Upper lobe of right lung (tissue), 1 donor: ENCODE measurements at regions not wholly inside any gene's neighbourhood (a gene's known extent, or its start where the extent isn't known, plus 50 kb on each side); places are given as distances from the start of the nearest gene placed in this dataset.

Source experiments
- ATAC-seq: fragments of 200-7000 bp; cut with Tn5 transposase; one replicate; pipeline ENCODE4 v1.9.1; 2020; ENCODE audit warnings: mild to moderate bottlenecking, moderate library complexity
- DNase-seq: peaks from one replicate; pipeline ENCODE4 v3.0.0-alpha.2; 2020
- H3K27ac ChIP-seq: fragments of 200-600 bp; one replicate; pipeline ENCODE4 v1.8.0; 2022
- H3K27me3 ChIP-seq: fragments of 200-600 bp; one replicate; pipeline ENCODE4 v1.8.0; 2022; ENCODE audit warnings: mild to moderate bottlenecking
- H3K36me3 ChIP-seq: fragments of 200-600 bp; one replicate; pipeline ENCODE4 v1.8.0; 2022
- H3K4me1 ChIP-seq: fragments of 200-600 bp; one replicate; pipeline ENCODE4 v1.8.0; 2022
- H3K4me3 ChIP-seq: fragments of 200-600 bp; one replicate; pipeline ENCODE4 v1.8.0; 2022; ENCODE audit warnings: mild to moderate bottlenecking
- H3K9me3 ChIP-seq: fragments of 200-600 bp; one replicate; pipeline ENCODE4 v1.8.0; 2022
- intact Hi-C: fragments of 100-400 bp; cut with DNase I; formaldehyde crosslinking; loops from one replicate; pipeline ENCODE4 v1.11.0; 2022
- TF ChIP-seq, protein P1 (sequence below): fragments of 200-600 bp; IDR thresholded peaks from one replicate; pipeline ENCODE4 v1.8.0; 2022; ENCODE audit warnings: antibody characterized with exemption
- donor health status: DM: no; HTN: yes; CAD: no; lungs with severe emphysema.

DNA sequence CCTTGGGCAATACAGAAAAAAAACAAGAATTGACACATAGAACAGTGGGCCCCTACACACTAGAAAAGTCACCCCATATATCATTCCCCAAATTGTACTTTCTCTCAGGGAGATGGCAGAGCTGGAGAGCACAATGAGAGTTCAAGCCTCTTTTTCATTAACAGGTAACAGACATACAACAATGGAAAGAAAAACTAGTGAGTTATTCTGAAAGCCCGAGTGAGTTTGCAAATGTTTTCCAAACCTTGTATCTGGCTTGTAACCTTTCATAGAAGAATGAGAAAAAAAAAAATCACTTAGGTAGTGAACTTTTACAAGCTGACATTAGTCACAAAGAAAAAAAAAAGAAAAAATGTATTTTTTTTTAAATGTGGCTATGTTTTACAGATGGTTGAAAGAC is 349.6 kb downstream of the RPS4Y2 start:
- no peaks in the 10 kb centered on the region for H3K36me3 ChIP-seq
- no peak for DNase-seq
- no peaks in the 10 kb centered on the region for H3K27me3 ChIP-seq
- H3K4me3 ChIP-seq, result no peak overlapping the region
- TF ChIP-seq, protein P1, sequence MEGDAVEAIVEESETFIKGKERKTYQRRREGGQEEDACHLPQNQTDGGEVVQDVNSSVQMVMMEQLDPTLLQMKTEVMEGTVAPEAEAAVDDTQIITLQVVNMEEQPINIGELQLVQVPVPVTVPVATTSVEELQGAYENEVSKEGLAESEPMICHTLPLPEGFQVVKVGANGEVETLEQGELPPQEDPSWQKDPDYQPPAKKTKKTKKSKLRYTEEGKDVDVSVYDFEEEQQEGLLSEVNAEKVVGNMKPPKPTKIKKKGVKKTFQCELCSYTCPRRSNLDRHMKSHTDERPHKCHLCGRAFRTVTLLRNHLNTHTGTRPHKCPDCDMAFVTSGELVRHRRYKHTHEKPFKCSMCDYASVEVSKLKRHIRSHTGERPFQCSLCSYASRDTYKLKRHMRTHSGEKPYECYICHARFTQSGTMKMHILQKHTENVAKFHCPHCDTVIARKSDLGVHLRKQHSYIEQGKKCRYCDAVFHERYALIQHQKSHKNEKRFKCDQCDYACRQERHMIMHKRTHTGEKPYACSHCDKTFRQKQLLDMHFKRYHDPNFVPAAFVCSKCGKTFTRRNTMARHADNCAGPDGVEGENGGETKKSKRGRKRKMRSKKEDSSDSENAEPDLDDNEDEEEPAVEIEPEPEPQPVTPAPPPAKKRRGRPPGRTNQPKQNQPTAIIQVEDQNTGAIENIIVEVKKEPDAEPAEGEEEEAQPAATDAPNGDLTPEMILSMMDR, result no peak
- intact Hi-C loops, result no loop called here
- no peaks in the 10 kb centered on the region for H3K4me1 ChIP-seq
- no peak for ATAC-seq
- no peak overlapping the region for H3K27ac ChIP-seq
- no peaks in the 10 kb centered on the region for H3K9me3 ChIP-seq

DNA sequence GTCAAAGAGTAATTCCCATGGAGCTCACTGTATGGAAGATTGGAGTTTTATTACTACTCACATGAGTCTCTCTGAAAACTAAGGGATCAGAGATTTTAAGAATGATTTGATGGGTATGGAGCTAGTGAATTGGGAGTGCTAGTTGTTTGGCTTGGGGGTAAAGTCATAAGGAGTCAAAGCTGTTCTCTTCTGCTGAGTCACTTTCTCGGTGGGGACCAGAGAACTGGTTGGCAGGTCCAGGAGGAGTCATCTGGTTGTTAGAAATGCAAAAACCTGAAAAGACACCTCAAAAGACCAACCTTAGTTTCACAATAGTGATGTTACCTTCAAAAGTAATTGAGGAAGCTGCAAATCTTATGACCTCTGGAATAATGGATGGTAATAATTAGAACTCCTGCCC is 355.4 kb downstream of the RPS4Y2 start:
- TF ChIP-seq, protein P1, result no peak
- H3K4me1 ChIP-seq, result no peaks in the 10 kb centered on the region

DNA sequence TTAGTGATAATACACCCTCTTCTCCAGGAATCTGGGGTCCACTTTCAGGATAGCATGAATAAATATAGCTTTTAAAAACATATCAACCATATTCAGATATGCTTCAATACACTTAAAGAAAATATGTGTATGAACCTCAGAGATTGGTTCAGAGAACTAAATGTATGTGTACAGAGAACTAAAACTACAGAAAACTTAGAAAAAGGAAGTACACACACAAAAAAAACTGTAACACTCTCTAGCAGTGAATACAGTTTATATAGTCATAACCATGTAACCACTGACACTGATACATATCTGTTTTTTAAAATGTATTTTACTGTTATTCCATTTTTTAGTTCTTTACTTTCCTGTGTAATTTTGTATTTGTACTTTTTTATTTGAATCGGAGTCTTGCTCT is 365.2 kb downstream of the RPS4Y2 start:
- DNase-seq, result no peak
- intact Hi-C loops, result no loop called here
- H3K4me1 ChIP-seq, result no peaks in the 10 kb centered on the region
- TF ChIP-seq, protein P1, result no peak
- ATAC-seq, result no peak
- no peaks in the 10 kb centered on the region for H3K27me3 ChIP-seq
- H3K27ac ChIP-seq, result no peak overlapping the region
- no peaks in the 10 kb centered on the region for H3K9me3 ChIP-seq
- H3K4me3 ChIP-seq, result no peak overlapping the region
- no peaks in the 10 kb centered on the region for H3K36me3 ChIP-seq

More for the DNA sequence above, 355.4 kb downstream of the RPS4Y2 start:
- ATAC-seq (no peak), DNase-seq (no peak)
- no peak overlapping the region for H3K4me3 ChIP-seq
- no peaks in the 10 kb centered on the region for H3K27me3 ChIP-seq
- no peaks in the 10 kb centered on the region for H3K36me3 ChIP-seq
- no peaks in the 10 kb centered on the region for H3K9me3 ChIP-seq
- intact Hi-C loops, result no loop called here
- H3K27ac ChIP-seq, result no peak overlapping the region

DNA sequence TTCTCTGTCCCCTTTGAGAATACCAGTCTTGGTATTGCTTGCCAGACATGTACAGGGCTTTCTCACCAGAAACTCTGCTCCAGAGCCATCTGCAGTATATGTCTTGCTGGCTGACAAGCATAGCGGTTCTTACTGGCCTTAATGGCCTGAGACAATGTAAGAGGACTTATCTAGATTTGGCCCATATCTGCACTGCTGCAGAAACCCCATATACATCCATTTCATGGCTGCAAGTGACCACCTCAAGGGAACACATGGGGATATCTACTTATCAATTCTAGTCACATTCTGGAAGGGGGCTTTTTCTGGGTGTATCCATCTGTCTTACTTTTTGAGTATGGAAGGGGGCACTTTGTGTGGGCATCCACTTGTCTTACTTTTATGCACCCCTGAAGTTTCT is 375.5 kb upstream of the RBMY1B start:
- H3K36me3 ChIP-seq, result no peaks in the 10 kb centered on the region
- H3K4me1 ChIP-seq, result no peaks in the 10 kb centered on the region
- H3K4me3 ChIP-seq, result no peak overlapping the region
- no peak for DNase-seq
- TF ChIP-seq, protein P1, result no peak
- intact Hi-C loops, result no loop called here
- ATAC-seq, result no peak
- no peaks in the 10 kb centered on the region for H3K9me3 ChIP-seq
- H3K27me3 ChIP-seq, result no peaks in the 10 kb centered on the region
- no peak overlapping the region for H3K27ac ChIP-seq

DNA sequence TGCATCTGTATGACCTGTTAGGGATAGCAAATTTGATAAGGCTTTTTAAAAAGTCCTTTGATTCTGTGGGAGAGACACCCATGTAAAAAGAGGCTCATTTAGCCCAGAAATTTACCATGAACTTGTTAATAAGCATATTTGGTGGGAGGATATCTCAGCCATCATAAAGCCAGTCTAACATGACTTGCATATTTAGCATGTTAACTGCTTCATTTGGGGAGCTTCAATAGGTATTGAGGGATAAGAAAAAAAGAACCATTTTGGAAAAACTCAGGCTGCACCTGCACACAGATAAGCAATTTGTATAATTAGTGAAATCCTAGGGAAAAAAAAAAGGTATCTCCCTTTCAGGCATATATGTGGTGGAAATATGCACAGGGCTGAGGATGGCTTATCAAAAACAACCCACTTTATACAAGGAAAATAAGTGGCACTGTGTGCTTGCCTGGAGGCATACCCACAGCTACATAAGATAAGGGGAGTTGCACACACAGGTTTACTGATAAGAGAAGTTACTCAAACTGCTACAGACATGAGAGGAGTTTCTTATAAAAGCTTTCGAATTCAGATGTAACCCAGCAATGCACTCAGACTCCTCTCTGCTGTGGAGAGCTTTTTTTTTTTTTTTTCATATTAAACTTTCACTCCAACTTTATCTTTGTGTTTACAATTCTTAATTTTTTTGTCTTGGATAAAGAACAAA is 372.9 kb upstream of the RBMY1B start:
- intact Hi-C loops, result no loop called here
- TF ChIP-seq, protein P1, result no peak
- ATAC-seq, result no peak
- H3K4me1 ChIP-seq, result no peaks in the 10 kb centered on the region
- H3K4me3 ChIP-seq, result no peak overlapping the region
- H3K9me3 ChIP-seq, result no peaks in the 10 kb centered on the region
- no peak for DNase-seq
- no peaks in the 10 kb centered on the region for H3K36me3 ChIP-seq
- no peak overlapping the region for H3K27ac ChIP-seq
- no peaks in the 10 kb centered on the region for H3K27me3 ChIP-seq

DNA sequence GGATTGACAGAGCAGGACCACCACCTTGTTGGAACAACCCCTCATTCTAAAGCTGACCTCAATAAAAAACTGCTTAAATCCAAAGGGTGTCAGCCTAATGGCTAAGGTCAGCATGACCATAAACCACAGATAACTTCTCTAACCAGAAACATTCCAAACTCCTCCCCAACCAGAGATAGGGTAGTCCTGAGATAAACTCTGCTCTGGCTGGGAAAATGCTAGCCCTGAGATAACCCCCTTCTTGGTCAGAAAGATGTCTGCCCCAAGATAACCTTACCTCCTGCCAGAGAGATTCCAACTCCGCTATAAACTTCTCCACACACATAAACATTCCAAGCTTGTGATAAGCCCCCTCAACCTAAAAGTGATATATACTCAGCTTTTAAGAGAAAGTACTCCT is 364.8 kb upstream of the RBMY1B start:
- Histone ChIP-seq H3K27me3 (no peaks in the 10 kb centered on the region), H3K27ac (no peak overlapping the region), H3K36me3 (no peaks in the 10 kb centered on the region), H3K9me3 (no peaks in the 10 kb centered on the region), H3K4me1 (no peaks in the 10 kb centered on the region), H3K4me3 (no peak overlapping the region)
- TF ChIP-seq, protein P1, result no peak
- ATAC-seq (no peak), DNase-seq (no peak)
- intact Hi-C loops, result no loop called here
